ENCODE measurements at regions not wholly inside any gene's neighbourhood (a gene's known extent, or its start where the extent isn't known, plus 50 kb on each side); places are given as distances from the start of the nearest gene placed in this dataset.

DNA sequence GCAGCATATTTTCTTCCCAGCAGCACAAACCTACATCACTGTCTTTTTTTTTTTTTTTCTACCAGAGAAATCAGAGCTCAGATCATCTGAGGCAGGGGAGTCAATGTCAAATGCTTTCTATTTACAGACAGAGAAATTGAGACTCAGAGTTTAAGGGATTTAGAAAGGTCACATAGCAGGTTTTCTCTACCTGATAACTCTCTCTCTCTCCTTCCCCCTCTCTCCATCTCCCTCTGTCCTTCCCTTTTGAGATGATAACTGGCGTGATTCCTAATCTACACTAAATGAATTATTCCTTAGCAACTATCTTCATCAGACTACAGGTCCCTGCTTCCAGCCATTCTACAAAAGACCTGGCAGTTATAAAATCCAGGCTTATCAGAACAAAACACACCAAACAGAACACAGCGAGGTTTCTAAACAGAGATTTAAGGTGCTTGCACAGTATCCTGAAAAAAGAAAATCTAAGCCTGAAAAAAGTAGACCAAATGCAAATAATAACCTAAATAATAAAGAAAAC is 161.6 kb upstream of the PKDCC start:
- TF ChIP-seq POLR2A (IDR thresholded peaks at IDR 0.05) = no peak
- TF ChIP-seq, protein P1, sequence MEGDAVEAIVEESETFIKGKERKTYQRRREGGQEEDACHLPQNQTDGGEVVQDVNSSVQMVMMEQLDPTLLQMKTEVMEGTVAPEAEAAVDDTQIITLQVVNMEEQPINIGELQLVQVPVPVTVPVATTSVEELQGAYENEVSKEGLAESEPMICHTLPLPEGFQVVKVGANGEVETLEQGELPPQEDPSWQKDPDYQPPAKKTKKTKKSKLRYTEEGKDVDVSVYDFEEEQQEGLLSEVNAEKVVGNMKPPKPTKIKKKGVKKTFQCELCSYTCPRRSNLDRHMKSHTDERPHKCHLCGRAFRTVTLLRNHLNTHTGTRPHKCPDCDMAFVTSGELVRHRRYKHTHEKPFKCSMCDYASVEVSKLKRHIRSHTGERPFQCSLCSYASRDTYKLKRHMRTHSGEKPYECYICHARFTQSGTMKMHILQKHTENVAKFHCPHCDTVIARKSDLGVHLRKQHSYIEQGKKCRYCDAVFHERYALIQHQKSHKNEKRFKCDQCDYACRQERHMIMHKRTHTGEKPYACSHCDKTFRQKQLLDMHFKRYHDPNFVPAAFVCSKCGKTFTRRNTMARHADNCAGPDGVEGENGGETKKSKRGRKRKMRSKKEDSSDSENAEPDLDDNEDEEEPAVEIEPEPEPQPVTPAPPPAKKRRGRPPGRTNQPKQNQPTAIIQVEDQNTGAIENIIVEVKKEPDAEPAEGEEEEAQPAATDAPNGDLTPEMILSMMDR (IDR thresholded peaks at IDR 0.05) = no peak

Measured in stomach (tissue), 4 donors.